ENCODE measurements at regions not wholly inside any gene's neighbourhood (a gene's known extent, or its start where the extent isn't known, plus 50 kb on each side); places are given as distances from the start of the nearest gene placed in this dataset.

GRCh38 chr2:387980-388421 is 100.1 kb upstream of the ALKAL2 start:
- Mint-ChIP-seq H3K27ac (no peak overlapping the region), H3K4me3 (no peak overlapping the region), H3K27me3 (ENCODE audit: insufficient read depth) (no peaks in the 10 kb centered on the region), H3K4me1 (ENCODE audit: low read depth) (no peaks in the 10 kb centered on the region), H3K9me3 (peaks cover 42% of the 10 kb centered on the region), H3K36me3 (ENCODE audit: low read depth) (no peaks in the 10 kb centered on the region; the same call in 1 of the 2 replicates)
- TF ChIP-seq, protein P1, sequence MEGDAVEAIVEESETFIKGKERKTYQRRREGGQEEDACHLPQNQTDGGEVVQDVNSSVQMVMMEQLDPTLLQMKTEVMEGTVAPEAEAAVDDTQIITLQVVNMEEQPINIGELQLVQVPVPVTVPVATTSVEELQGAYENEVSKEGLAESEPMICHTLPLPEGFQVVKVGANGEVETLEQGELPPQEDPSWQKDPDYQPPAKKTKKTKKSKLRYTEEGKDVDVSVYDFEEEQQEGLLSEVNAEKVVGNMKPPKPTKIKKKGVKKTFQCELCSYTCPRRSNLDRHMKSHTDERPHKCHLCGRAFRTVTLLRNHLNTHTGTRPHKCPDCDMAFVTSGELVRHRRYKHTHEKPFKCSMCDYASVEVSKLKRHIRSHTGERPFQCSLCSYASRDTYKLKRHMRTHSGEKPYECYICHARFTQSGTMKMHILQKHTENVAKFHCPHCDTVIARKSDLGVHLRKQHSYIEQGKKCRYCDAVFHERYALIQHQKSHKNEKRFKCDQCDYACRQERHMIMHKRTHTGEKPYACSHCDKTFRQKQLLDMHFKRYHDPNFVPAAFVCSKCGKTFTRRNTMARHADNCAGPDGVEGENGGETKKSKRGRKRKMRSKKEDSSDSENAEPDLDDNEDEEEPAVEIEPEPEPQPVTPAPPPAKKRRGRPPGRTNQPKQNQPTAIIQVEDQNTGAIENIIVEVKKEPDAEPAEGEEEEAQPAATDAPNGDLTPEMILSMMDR (IDR thresholded peaks at IDR 0.05) = no peak
- no peak for DNase-seq

DNA sequence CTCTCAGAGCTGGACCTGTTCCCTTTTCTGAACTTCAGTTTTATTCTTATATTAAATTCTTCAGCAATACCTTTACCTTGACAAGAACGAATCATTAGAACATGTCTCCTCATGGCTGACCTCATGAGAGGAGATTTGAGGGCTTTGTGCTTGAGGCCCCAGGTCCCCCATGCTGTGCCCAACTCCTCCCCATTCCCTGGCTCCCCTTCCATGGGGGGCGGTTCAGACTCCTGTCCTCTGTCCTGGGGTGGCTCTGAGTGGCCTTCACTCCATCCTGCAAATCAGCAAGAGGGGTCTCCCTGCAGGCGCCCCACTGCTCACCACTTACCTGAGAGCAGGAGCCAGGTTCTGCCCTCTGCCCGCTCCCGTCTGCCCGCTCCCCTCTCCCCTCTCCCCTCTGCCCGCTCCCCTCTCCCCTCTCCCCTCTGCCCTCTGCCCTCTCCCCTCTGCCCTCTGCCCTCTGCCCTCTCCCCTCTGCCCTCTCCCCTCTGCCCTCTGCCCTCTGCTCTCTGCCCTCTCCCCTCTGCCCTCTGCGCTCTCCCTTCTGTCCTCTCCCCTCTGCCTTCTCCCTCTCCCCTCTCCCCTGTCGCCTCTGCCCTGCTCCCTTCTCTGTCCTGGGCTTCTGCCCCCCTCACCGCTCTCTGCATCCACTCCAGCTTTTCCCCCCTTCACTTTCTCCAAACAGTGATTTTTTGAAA is 98.7 kb upstream of the ALKAL2 start:
- H3K9me3 Mint-ChIP-seq = peaks cover 34% of the 10 kb centered on the region
- no peak overlapping the region for H3K4me3 Mint-ChIP-seq
- H3K4me1 Mint-ChIP-seq (ENCODE audit: low read depth) = no peaks in the 10 kb centered on the region
- no peaks in the 10 kb centered on the region; the same call in 1 of the 2 replicates for H3K36me3 Mint-ChIP-seq (ENCODE audit: low read depth)
- DNase-seq = no peak
- TF ChIP-seq, protein P1 (IDR thresholded peaks at IDR 0.05) = no peak
- H3K27ac Mint-ChIP-seq = no peak overlapping the region
- no peaks in the 10 kb centered on the region for H3K27me3 Mint-ChIP-seq (ENCODE audit: insufficient read depth)

- Mint-ChIP-seq H3K4me1 (ENCODE audit: low read depth) (no peaks in the 10 kb centered on the region), H3K4me3 (no peak overlapping the region), H3K27ac (no peak overlapping the region), H3K27me3 (ENCODE audit: insufficient read depth) (no peaks in the 10 kb centered on the region), H3K36me3 (ENCODE audit: low read depth) (no peaks in the 10 kb centered on the region), H3K9me3 (peaks cover 31% of the 10 kb centered on the region)
- no peak for DNase-seq
- TF ChIP-seq, protein P1 (IDR thresholded peaks at IDR 0.05) = no peak
Observed at GRCh38 chr2:385785-386184, 97.9 kb upstream of the ALKAL2 start.

DNA sequence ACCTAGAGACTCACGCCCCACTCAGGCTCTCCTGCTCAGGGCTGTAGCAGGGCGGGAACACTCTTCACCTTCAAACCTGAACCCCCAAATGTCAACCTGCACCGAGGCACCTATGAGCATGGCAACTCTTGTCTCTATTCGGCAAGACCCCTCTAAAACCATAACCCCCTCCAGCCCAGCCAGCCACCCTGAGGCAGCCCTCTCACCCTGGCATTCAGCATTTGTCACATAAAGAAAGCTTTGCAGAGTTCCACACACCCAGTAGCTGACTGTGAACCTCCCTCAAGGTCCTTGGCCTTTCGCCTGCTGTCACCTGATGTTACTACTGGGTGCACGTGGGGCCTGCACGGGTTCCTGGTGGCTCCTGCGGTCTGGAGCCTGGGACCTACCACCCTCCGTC is 97.2 kb upstream of the ALKAL2 start:
- no peaks in the 10 kb centered on the region for H3K27me3 Mint-ChIP-seq (ENCODE audit: insufficient read depth)
- no peaks in the 10 kb centered on the region for H3K36me3 Mint-ChIP-seq (ENCODE audit: low read depth)
- H3K27ac Mint-ChIP-seq = no peak overlapping the region
- no peaks in the 10 kb centered on the region for H3K4me1 Mint-ChIP-seq (ENCODE audit: low read depth)
- TF ChIP-seq, protein P1 (IDR thresholded peaks at IDR 0.05) = no peak
- H3K4me3 Mint-ChIP-seq = no peak overlapping the region
- H3K9me3 Mint-ChIP-seq = peaks cover 32% of the 10 kb centered on the region
- no peak for DNase-seq

DNA sequence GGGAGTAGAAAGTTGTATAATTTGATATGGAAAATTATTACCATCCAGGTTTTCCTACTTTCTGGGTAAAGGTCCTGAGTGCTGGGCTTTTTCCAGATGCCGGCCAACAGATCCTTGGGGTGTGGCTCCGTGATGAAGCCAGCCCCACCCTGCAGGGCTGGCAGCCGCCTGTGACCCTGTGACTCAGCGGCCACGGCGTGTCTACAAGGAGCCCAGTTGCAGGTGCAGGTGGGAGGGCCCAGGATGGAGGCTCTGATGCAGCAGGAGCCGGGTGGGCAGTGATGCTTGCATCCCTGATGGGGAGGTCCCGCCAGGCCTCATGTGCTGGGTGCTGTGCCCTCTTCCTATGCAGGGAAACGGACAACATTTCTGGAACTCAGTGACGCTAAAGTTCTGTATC is 96.0 kb upstream of the ALKAL2 start:
- Mint-ChIP-seq H3K27ac (no peak overlapping the region), H3K27me3 (ENCODE audit: insufficient read depth) (no peaks in the 10 kb centered on the region), H3K9me3 (peaks cover 40% of the 10 kb centered on the region), H3K4me1 (ENCODE audit: low read depth) (no peaks in the 10 kb centered on the region), H3K36me3 (ENCODE audit: low read depth) (no peaks in the 10 kb centered on the region), H3K4me3 (no peak overlapping the region)
- TF ChIP-seq, protein P1 (IDR thresholded peaks at IDR 0.05) = no peak
- no peak for DNase-seq

Measured in HFFc6 (cell line).